ENCODE measurements at regions not wholly inside any gene's neighbourhood (a gene's known extent, or its start where the extent isn't known, plus 50 kb on each side); places are given as distances from the start of the nearest gene placed in this dataset.
"Not testable (repeated sequence)": the region's sequence is repeated elsewhere in the genome, so short reads cannot be mapped to it uniquely, and the experiment has no call there.

DNA sequence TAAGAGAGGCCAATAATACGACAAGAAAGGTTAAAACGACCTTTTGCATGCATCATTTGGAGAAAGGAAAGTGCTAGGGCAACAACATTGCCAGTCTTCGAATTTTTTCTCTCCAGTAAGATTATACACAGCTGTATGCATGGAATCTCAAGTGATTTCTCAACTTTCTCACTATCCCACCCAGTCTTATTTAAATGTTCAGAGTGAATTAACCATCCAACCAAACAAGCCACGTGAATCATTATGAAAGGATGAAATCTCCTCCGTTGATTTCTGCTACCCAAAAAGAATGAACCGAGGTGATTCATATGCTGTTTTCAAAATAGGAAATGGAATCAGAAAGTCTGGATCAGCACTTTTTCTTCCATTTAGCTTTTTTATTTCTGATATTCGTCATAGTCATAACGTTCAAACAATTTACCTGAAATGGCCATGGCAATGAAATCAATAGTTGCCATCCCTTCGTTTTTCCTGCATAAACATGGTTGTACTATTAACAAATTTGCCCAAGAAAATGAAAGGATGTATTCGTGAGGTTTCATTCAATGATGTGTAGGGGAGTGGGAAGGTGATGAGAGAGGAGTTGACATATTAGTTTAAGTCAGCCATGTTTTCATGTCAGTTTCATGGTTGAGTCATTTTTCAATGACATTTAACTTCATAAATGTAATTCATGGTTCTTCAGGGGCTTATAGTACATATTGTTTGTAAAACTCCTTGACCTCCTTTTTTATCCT, 170.9 kb upstream of the WWC1 start:
- no peak for DNase-seq

GRCh38 chr5:168121138-168121494, 170.3 kb upstream of the WWC1 start:
- no peak for DNase-seq

DNA sequence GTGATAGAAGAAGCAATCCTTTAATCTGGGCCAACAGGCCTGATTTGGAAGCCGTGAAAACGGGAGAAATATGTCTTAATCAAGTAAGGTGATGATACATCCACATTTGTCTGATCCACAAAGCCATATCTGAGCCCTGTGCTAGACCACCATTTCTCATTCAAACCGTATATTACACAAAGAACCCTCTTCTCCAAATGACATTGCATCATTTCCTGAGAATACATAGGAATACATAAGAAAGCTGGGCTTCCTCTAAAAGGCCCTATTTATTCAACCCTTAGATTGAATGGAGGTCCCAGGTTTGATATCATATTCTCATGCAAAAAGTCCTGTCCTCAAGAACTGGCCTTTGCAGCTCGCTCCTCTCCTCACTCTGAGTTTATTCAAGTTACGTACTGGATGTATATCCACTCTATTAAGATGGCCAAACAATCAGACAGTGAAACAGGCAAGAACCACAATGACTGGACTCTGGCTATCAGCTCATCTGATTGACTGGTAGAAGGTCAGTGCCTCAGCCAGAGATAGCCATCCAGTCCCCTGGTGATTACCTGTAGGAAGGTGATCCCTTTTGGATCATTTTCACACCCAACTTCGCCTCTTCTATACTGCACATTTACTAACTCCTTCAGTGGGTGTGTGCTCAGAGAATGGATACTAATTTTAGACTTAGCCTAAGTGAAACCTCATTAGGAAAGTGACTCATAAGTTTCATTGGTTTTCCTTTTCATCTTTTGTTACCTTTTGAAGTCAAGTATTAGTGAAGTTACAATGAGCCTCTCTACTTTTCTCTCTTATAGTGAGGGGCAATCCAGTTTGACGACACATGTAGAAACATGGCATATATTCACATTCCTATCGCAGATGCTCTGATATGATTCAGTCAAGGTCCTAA, 167.6 kb upstream of the WWC1 start:
- no peak for DNase-seq

DNA sequence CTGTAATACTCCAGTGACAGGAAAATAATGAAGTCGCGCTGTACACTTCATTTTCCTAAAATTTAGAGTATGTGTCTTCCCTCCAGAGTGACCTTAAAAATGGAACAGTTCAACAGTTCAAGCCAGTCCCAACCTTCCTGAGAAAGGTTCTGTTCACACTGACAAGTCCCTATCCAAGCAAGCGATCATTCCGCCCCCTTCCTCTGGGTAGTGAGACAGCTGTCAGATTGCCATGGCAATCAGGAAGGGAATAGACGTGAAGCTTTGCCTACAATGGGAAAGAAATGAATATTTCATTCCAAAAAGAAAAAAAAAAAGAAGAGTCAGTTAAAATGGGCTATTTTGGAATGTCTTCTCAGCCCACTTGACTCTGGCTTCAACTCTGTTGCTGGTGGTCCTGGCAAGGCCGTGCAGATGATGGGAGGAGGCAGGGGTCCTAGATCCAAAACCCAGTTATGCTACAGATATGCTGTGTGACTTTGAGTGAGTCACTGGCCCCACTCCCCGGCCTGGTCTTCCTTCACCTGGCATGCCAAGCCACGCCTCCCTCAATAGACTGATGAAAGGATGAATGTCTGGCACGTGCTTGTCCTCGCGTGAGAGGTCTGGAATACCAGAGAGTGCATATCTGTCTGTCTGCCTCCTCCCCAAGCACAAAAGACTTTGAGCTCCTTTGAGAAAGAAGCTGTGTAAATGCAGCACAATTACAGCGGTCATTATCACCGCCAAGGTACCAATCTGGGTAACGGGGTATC, 165.8 kb upstream of the WWC1 start:
- DNase-seq: no peak

- DNase-seq: no peak
These were observed 164.8 kb upstream of the WWC1 start for GRCh38 chr5:168126606-168127005.

DNA sequence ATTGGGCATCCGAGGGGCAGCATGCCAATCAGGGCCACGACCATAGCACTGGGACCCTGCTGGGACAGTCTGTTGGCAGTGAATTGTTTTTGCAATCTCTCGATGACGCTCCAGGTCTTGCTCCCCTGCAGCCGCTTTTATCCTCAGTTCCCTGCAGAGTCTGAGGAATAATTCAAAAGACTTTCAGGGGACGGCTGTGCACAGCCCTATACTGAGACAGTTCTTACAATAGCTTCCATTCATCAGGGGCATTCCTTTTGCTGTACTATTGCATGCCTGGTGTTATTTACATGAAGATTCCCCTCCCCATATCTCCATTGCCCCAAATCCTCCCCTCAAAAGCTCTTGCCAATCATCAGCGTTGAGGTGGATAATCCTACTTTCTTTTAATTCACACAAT, 163.3 kb upstream of the WWC1 start:
- DNase-seq: no peak

- peak; percentile 47 for DNase-seq
These were observed 162.9 kb upstream of the WWC1 start for GRCh38 chr5:168128557-168128956.

GRCh38 chr5:168131519-168131918, 159.9 kb upstream of the WWC1 start:
- DNase-seq: no peak

DNA sequence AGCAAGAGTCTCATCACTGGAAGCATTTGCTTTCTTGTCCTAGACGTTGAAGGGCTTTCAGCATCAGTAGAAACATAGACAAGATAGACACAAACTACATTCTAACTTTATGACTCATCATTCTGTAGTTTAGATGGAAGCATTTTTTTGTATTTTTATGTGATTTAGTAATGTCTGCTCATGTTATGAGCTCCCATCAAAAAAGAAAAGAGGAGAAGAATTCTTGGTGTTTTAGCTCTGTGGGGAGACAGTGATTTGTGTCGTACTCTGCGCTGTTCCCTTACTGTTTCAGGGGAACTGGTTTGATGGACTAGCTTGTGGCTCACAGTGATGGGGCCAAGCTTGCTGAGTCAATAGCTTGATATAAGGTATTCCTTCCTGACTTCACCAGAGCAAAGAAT, 159.2 kb upstream of the WWC1 start:
- no peak for DNase-seq

DNA sequence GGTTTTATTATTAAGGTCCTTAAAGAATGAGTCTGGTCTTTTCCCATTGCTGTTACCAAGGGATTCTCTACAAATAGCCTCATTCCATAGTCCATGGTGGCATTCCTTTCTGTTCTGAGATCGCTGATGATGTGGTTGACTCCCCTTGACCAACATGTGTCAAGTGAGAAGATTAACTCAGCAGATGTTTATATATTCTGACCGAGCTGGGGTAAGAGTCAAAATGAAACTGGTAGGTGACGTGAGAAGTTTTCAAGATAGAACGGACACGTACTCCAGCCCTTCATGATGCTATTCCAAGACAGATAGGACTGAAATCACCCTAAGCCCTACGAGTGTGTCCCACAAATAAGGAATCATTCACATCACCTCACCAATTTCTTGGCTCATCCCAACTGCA, 155.5 kb upstream of the WWC1 start:
- DNase-seq: no peak

GRCh38 chr5:168136340-168136739, 155.1 kb upstream of the WWC1 start:
- DNase-seq: no peak

DNA sequence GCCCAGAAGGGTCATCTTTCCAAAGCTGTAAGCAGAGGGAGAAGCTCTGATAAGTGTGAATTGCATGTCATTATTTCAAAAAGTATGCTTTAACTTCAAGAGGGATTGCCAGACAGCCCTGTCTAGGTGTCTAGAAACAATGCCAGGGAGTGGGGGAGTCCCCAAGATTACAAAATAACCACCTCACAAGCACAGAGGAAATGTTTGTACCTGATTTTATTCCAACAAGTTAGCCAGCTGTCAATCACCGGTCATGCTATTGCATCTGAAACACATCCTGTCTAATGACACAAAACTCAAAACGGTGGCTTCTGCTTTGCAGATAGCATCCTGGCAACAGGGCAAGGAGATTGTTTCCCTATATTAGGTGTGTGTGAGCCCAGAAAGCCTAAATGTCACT, 154.2 kb upstream of the WWC1 start:
- no peak for DNase-seq

DNA sequence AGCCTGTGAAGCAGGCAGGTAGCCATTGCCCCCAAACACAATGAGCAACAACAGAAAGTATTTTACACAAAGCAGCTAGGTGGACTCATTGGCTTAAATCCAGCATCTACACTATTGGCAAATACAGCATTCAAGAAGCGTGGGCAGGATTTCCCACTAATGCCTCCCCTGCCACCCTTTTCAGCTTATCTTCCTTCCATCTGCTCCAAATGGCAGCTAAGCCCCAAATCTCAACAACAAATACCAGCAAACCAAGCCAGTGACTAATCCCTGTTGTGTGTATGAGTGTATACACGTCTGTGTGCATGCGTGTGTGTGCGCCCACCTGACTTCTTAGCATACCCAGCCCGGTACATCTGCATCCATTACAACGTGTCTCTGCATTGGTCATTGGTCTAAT, 151.2 kb upstream of the WWC1 start:
- no peak for DNase-seq

GRCh38 chr5:168142402-168142801, 149.0 kb upstream of the WWC1 start:
- no peak for DNase-seq

GRCh38 chr5:168143521-168143920, 147.9 kb upstream of the WWC1 start:
- DNase-seq: not testable (repeated sequence)

GRCh38 chr5:168147106-168147505, 144.3 kb upstream of the WWC1 start:
- DNase-seq: no peak

- no peak for DNase-seq
These were observed 143.7 kb upstream of the WWC1 start for GRCh38 chr5:168147568-168148360.

DNA sequence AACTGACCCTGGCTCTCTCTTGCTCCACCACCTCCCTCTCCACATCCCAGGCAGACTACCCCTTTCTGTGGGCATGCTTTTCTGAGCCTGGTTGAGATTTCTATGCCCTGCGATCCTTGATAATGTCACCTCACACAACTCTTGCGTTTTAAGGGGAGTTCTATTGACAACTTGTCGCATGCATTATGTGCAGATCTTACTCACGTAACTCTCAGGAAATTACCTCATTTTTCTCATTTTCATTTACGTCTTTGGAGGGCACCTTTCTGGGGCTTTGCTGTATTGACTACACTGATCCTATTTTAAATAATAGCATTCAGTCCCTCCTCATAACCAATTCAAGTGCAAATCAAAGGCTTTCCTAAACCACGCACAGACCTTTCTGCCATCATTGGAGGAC, 140.4 kb upstream of the WWC1 start:
- DNase-seq: no peak

DNA sequence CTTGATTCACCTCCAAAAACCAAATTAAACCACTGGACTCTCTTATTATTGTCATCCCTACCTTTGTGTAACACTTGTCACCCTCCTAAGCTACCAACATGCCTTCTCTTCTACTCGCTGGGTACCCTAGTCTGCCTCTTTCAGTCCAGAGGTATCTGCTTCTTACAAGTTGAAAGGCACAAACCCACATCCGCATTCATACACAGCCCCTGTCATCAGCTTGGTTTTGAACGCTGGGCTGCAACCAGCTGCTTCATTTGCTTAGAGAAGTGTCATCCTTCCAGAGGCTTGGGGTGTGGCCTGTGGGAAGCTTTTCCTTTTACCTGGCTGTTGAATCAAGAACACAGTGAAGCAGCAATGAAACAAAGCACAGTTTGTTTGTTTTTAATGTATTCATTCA, 138.8 kb upstream of the WWC1 start:
- DNase-seq: no peak

GRCh38 chr5:168153263-168153875, 138.1 kb upstream of the WWC1 start:
- no peak for DNase-seq

DNA sequence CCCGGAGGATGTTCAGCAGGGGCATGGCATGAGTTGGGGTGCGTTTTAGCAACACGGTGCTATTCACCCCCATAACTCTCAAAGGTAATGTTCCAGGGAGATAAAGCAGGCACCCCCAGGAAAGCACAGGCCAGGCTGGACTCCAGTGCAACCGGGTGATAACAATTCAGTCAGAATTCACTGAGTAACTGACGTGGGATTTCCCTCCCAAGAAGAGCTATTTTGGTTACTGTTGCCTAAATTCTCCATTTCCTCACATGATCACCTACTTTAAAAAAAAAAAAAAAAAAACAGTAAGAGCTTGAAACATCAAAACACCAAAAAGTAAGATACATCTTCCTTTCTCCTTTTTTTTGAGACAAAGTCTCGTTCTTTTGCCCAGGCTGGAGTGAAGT, 137.6 kb upstream of the WWC1 start:
- no peak for DNase-seq

DNA sequence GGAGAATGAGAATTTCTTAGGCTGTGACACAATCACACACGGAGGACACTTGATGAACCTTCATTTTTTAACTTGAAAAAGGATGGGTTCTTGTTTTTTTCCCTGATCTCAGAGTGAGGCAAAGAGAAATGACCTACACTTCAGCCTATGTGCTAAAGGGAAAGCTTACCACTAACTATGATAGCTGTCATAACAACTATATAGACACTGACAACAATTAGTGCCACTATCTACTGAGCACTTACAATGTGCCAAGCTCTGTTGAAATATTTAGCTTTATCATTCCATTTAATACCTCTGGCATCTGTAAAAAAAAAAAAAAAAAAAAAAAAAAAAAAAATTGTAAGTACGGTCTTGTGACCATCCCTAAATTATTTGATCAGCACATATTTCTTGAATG, 135.9 kb upstream of the WWC1 start:
- no peak for DNase-seq

Data from left hindlimb (tissue), 1 donor.